GM21447 (cell line): ENCODE measurements at regions not wholly inside any gene's neighbourhood (a gene's known extent, or its start where the extent isn't known, plus 50 kb on each side); places are given as distances from the start of the nearest gene placed in this dataset.
"Not testable (repeated sequence)": the region's sequence is repeated elsewhere in the genome, so short reads cannot be mapped to it uniquely, and the experiment has no call there.

ENCODE experiments used
- ATAC-seq: cut with Tn5 transposase; IDR thresholded peaks from one replicate; pipeline ENCODE4 v1.9.1; 2021; ENCODE audit not compliant: unreplicated experiment

DNA sequence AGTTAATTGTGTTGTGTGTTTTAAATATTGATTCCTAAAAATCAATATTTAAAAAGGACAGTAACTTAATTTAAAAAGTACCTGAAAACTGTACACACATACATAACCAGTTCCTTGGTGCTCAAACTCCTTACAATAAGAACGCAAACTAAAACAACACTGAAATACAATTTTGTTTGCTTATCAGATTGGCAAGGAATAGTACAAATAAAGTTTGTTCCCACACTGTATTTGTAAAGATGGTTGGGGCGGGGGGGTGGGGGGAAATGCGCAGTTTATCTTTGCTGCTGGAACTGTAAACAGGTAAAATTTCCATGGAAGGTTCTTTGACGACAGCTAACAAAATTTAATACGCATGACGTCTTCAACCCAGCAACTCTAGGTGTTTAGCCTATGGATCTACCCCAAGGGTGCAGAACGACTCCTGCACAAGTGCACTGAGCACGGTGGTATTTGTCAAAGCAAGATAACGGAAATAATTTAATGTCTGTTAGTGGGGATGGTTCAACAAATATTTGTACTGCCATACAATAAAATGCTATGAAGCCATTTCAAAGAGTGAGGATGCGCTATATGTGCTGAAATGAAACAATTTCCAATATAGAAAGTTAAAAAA lies 96.5 kb downstream of the ING1 start:
- no peak for ATAC-seq

DNA sequence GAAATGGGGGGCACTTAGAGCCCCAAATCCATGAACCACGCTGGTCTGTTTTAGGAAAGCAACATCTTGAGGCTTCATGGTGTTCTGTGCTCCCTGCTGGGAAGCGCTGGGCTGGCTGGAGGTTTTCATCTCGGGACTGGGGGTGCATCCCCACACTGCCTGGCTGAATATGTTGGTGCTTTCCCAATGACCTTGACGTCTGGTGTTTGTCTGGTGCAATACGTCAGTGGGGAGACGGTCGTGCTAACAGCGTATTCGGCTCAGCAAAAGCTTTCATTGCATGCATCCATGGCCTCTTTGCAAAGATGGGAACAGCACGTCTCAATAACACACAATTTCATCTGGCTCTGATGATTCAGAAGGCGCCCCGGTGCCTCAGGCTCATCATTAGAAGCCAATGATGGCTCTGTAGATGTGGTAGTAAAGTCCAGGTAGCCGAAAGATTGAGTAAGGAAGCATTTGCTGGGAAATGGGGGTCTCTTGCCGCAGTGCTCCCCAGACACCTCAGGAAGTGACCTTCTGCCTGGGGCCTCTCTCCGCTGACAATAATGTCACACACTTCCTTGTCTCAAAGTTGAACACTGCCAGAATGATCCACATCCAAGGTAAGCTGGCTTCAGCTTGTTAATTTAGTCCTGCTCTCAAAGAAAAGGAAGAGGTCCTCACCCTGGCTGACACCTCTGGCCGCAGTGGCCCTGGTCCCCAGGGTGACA lies 97.7 kb downstream of the ING1 start:
- ATAC-seq, result no peak

DNA sequence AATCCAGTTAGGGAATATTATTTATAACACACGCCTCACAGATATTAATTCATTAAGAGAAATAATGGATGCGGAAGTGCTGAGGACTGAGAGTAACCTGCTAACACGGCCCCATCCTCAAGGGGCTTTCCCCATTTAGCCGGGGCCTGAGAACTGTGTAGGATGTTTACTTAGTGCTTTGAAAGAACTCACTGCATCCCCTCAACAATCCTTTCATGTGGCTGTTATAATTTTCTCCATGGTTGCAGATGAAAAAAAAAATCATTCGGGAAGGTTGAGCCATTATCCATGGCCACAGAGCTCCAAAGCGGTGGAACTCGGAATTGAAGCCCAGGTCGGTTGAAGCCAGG lies 98.2 kb downstream of the ING1 start:
- no peak for ATAC-seq

DNA sequence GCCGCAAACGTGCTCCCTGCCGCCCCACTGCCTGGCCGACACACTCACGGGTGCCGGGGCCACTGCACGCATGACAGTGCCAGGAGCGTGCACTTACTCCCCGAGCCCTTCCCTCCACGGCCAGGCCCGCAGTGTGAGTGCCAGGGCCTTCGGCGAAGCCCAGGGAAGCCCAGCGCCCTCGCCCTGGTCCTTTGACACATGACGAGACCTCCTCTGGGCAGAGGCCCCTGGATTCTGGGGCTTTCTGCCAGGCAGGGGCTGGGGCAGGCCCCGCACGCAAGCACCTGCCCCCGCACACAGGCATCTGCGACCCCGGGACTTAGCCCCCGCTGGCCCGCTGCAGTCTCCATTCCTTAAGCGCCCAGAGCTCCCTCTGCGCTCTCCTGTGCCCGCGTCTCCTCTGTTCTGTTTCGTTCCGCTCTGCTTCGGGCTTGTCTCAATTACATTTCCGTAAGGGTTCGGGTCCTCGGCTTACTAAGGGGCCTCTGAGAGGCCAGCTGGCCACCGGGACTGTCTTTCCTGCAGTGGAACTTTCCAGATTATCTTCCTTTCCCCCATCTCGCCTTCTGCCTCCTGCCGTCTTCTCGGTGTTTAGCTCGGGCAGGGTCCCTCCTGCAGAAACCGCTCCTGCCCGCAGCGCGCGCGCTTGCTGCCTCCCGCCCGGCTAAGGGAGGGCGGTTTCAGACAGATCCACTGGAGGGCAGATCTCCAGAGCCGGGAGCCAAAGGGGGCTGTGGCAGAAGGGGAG lies 98.8 kb downstream of the ING1 start:
- ATAC-seq, result no peak

DNA sequence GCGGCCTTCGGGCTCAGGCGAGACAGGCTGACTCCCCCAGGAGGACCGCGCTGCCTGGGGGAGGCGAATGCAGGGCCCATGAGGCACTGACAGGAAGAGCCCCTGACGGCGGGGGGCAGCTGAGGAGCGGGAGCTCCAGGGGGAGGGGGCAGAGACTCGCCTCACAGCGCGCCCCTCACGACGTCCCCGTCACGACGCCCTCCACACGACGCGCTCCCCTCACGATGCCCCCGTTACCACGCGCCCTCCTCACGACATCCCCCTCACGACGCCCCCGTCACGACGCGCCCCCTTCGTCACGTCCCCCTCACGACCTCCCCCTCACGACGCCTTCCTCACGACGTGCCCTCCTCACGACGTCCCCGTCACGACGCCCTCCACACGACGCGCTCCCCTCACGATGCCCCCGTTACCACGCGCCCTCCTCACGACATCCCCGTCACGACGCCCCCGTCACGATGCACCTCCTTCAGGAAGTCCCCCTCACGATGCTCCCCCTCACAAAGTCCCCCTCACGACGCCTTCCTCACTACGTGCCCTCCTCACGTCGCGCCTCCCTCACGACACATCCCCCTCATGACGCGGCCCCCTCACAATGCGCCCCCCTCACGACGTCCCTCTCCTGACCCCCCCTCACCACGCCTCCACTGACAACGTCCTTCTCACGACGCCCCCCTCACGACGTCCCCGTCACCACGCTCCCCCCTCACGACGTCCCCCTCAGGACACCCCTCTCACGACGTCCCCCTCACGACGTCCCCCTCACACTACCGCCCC lies 99.6 kb downstream of the ING1 start:
- no peak for ATAC-seq

DNA sequence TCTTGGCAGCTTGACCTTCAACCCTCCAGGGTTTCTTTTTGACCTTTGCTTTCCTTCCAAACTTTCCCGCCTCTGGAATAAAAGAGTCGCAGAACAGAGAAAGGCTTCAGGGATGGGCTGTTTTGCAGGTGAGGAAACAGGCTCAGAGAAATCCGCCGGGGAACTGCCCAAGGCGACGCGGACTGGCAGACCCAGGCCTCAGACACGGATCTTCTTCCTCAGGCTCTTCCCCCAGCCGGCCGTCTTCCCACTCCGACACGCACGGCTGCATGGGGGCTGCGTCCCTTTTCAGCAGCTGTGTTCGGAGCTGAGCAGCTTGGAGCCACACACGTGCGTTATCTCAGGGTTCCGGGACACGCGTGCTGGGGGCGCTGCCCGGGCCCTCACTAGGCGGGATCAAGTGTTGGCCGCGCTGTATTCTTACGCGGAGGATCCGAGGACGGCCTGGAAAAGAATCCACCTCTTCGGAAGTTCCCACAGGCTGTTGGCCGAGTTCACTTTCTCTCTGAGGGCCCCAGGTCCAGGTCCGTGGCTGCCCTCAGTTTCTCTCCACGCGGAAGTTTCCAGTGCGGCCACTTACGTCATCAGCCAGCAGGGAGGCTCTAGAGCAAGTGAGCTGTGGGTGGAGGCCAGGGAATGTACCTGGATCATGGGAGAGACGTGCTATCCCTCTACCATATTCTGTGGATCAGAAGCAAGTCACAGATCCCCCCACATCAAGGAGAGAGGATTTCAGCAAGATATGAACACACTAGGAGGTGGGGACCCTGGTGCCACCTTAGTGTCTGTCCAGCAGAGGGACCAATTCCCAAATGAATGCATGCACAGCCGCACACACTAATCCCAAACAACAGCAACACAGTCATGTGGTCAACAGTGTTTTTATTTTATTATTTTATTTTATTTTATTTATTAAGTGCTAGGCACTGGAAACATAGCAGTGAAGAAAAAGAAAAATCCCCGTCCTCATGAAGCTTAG lies 100.4 kb downstream of the ING1 start:
- no peak for ATAC-seq

DNA sequence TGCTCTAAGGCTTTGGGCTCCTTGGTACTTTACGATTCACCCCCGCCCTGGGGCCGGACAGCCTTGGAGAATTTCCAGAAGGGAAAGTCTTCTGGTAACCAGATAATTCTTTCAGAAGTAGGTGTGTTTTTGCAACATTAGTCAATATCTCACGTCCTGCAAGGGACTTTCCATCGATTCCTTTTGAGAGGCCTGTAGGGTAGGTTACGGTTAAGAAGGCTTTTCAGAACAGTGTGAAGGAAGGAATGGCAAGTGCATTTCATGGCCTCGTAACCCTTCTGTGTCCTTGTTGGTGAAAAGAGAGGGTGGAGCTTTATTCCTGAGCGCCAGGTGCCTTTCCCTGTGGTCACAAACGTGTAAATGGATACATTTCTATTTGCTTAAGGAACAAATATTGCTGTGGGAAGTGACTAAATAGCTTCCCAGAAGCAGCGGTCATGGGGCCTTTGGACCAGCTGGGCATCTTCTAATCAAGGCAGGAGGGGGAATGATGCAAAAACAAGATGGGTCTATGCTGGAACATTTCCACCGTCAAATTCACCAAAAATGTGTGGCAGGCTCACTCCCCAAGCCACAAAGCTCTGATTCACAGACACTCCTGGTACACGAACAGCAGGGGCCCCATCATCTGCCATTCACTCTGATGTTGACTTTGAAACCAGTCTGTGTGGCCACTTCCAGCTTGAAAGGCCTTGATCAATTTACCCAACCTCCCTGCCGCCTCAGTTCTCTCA lies 99.2 kb downstream of the ANKRD10 start:
- no peak for ATAC-seq

DNA sequence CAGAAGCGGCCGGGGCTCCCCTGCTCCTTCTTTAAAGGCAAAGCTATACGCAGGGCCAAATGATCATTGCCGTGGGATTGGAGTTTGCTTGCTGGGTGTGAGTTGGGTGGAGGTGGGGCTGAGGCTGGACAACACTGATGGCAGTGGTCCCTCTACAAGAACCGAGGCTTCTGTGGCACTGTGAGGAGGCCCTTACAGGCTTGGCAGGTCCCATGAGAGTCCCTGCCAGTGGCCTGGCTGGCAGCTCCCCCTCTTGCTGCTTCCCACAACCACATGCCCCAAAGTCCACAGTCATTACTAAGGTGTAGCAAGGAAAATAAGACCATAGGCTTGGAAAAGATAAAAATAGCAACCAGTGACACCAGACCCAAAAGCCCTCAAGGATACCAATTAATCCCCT lies 98.4 kb downstream of the ANKRD10 start:
- no peak for ATAC-seq

DNA sequence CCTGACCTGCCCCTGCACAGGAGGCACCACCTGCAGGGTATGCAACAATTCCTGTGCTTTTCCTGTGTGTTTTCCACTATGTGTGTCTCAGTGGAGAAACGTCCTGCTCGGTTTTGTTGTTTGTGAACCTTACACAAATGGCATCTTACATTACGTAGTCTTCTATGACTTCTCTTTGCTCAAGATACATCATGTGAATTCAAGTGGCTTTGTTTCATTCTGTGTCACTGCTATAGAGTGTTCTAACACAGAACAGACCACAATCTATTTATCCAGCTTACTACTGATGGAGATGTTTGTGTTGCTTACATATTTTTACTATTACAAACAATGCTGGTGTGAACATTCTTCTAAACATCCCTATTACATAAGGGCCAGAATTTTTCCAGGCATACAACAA lies 97.7 kb downstream of the ANKRD10 start:
- ATAC-seq, result no peak

DNA sequence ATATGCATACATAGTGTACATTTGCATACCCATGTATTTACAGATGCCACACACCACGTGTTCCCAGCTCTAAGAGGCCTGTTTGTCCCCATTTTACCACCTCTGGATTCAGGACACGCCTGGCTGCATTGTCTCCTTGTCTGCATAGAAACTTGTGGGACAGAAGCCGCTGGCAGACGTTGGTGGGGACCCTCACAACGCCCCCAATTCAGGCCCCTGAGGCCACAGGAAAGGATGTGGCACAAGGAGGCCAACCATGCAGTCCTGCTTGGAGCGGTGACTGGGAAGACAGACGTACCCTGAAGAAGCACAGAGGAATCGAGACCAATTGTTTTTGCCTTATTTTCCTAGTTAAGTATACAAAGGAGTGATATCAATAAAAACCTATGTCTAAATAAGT lies 96.1 kb downstream of the ANKRD10 start:
- no peak for ATAC-seq

DNA sequence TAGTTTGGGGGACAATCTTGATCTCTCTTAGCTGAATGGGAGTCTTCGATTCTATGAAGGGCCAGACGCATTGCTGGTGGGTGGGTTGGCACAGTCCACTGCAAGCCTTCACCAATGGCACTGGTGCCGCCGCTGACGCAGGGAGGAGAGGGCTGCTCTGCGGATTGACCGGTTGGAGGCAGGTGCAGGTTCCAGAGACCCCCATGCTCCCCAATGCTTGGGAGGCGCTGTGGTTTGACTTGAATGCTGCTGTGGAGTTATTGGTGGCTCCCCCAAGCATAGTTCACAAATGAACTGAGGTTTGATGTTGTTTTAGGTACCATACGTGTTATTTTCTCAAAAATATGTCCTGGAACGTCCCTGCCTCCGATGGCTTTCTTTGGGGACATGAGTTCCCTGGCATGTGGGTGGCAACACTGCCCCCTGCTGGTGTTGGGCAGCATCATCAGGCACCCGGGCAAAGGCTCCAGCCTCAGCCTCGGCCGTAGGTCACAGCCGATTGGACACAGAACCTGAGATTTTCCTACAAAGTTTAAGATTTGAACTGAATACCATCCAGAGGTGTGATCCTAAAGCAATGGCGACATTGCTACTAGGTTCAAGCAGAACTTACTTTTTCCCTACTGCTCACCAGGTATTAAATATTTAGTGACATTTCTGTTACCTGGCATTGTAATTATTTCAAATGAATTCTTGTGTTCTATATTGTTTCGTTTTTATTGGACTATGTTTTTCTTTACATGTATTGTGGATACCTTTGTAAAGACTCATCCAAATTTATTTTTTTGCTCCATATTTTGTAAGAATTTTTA lies 95.5 kb downstream of the ANKRD10 start:
- ATAC-seq, result peak; percentile 76

DNA sequence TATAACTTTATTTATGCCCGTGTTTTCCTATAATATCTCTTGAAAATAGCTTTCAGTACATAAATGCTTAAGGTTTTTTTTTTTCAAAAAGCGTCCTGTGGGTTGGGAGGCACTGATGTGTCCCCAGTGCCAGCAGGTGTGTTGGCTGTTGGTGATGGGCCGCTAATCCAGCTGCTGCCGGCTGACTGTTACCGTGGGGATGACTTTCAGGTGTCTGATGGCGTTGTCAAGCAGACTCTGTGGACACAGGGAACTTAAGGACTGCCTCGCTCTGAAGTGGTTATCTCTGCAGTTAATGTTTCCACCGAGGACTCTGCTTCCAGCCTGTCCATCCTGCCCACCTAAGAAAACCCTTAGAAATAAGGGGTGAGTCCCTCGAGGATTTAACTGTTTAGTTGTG lies 94.5 kb downstream of the ANKRD10 start:
- no peak for ATAC-seq

DNA sequence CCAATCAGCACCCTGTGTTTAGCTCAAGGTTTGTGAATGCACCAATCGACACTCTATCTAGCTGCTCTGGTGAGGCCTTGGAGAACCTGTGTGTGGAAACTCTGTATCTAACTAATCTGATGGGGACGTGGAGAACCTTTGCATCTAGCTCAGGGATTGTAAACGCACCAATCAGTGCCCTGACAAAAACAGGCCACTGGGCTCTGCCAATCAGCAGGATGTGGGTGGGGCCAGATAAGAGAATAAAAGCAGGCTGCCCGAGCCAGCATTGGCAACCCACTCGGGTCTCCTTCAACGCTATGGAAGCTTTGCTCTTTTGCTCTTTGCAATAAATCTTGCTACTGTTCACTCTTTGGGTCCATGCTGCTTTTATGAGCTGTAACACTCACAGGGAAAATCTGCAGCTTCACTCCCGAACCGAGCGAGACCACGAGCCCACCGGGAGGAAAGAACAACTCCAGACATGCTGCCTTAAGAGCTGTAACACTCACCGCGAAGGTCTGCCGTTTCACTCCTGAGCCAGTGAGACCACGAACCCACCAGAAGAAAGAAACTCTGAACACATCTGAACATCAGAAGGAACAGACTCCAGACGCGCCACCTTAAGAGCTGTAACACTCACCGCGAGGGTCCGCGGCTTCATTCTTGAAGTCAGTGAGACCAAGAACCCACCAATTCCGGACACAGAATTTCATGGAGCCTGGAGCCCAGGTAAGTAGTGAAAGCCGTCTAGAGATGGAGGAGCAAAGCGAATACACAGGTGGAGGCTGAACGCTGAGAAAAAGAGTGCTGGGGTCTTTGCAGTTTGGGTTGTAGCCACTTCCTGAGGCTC lies 92.8 kb downstream of the ANKRD10 start:
- not testable (repeated sequence) for ATAC-seq

DNA sequence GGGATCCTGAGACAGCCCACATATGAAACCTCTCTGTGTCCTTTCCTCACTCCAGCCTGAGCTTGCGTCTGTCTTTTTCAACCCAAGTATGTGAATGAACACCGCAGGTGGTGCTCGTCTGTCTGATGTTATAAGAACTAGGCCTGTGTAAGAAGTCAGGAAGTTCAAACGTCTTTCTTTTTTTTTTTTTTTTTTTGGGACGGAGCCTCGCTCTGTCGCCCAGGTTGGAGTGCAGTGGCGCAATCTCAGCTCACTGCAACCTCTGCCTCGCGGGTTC lies 92.3 kb downstream of the ANKRD10 start:
- ATAC-seq, result no peak

DNA sequence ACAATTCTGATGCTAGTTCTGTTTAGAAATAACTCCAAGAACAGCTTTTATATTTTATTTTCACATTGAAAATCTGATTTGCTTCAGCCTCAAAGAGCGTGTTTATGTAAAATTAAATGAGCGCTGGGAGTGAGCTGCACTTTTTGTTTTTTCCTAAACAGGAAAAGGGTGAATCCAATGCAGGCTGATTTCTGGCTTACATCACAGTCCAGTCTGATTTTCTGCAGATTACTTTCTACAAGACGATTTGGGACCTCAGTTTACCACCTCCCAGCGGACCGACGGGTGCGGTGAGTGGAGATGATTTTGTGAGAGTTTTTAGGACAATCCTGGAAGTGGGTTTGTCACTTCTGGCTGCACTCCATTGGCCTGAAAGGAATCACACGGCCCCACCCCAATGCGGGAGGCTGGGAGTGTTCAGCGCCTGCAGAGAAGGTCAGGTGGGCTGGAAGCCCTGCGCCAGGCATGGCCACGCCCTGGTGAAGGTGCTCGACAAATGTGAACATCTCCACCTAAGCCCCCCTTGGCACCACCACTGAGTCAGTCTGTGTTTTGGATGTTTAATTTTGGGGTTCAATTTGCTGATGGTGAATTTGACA lies 90.1 kb downstream of the ANKRD10 start:
- no peak for ATAC-seq

DNA sequence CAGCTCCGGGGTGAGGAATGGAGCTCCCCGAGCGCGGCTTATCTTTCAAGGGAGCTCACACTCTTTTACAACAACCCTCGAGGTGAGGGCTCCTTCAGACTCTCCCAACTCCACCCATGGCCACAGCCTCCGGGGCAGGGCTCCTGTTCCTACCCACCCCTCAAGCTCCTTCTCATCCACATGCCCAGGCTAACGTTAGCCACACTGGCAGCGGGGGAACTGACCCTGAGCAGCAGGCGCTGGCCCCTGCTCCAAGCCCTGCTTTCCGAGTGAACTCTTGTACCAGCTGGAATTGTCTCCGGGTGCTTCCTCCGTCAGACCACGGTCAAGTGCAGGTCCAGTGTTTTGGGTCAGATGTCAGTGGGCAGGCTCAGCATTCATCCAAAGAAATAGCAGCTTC lies 89.4 kb downstream of the ANKRD10 start:
- ATAC-seq, result no peak

DNA sequence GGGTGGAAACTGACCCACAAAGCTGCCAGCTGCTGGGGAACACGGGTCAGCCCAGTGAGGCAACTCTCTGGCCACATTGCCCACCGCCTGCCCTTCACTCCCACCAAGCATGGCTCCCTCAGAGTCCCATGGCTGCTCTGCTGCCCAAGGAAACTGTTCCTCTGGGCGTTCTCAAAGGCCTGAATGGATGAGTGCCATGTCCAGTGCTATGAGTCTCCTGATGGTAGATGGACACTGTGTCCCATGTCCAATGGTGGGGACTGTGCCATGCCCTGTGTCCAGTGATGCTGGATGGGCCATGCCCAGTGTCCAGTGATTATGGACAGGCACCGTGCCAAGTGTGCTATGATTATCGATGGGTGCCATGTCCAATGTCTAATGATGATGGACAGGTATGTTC lies 88.8 kb downstream of the ANKRD10 start:
- no peak for ATAC-seq
